Mesothelial cell of epicardium (in vitro differentiated cells): ENCODE measurements at regions not wholly inside any gene's neighbourhood (a gene's known extent, or its start where the extent isn't known, plus 50 kb on each side); places are given as distances from the start of the nearest gene placed in this dataset.

Experiments
- DNase-seq, 2 experiments: peaks; one replicate each; pipeline ENCODE4 v3.0.0; 2021; ENCODE audit warnings: low spot score in 2 of 2; ENCODE audit not compliant: unreplicated experiment in 2 of 2
- H3K27ac Mint-ChIP-seq: 2 replicates; pipeline ENCODE4 v1.8.0; 2021; ENCODE audit warnings: mixed read lengths
- H3K27me3 Mint-ChIP-seq: 2 replicates; pipeline ENCODE4 v1.8.0; 2021; ENCODE audit warnings: low read depth, mixed read lengths
- H3K36me3 Mint-ChIP-seq: 2 replicates; pipeline ENCODE4 v1.8.0; 2021; ENCODE audit warnings: mixed read lengths
- H3K4me1 Mint-ChIP-seq: 2 replicates; pipeline ENCODE4 v1.8.0; 2021; ENCODE audit warnings: mixed read lengths
- H3K4me3 Mint-ChIP-seq: 2 replicates; pipeline ENCODE4 v1.8.0; 2021; ENCODE audit warnings: mild to moderate bottlenecking, moderate library complexity, mixed read lengths
- H3K9me3 Mint-ChIP-seq: 2 replicates; pipeline ENCODE4 v1.8.0; 2021; ENCODE audit warnings: mixed read lengths
- CTCF ChIP-seq: fragments of 200-600 bp; sonication (generic); IDR thresholded peaks from one replicate; pipeline ENCODE4 v1.5.0; 2021; ENCODE audit warnings: antibody characterized with exemption; ENCODE audit not compliant: unreplicated experiment

GRCh38 chr5:173435447-173435846, 107.2 kb upstream of the STC2 start:
- no peak overlapping the region for H3K27ac Mint-ChIP-seq
- DNase-seq, result no peak
- H3K4me1 Mint-ChIP-seq, result no peaks in the 10 kb centered on the region
- H3K27me3 Mint-ChIP-seq, result peaks cover 38% of the 10 kb centered on the region
- TF ChIP-seq CTCF, result no peak
- H3K36me3 Mint-ChIP-seq, result no peaks in the 10 kb centered on the region
- no peaks in the 10 kb centered on the region for H3K9me3 Mint-ChIP-seq
- no peak overlapping the region for H3K4me3 Mint-ChIP-seq

DNA sequence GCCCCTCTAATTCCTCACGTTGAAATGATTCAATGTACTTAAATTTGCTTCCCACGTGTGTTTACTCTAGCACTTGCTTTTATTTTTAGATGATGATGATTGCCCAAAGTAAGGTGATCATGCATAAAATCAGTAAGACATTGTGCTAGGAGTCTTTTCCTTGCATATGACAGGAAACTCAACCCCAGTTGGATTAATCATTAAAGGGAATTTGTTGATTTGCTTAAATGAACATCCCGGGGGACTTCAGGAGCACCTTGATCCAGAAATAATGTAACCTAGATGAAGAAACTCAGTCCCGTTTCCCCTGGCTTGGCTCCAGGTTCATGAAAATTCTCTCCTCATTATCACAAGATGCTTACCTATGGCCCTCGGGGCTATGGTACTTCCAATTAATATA, 106.1 kb upstream of the STC2 start:
- Mint-ChIP-seq H3K4me1 (no peaks in the 10 kb centered on the region), H3K27ac (no peak overlapping the region), H3K36me3 (no peaks in the 10 kb centered on the region), H3K27me3 (peaks cover 42% of the 10 kb centered on the region), H3K9me3 (no peaks in the 10 kb centered on the region), H3K4me3 (no peak overlapping the region)
- no peak for TF ChIP-seq CTCF
- no peak for DNase-seq

- Mint-ChIP-seq H3K9me3 (no peaks in the 10 kb centered on the region), H3K36me3 (no peaks in the 10 kb centered on the region), H3K27me3 (peaks cover 34% of the 10 kb centered on the region), H3K27ac (no peak overlapping the region), H3K4me3 (no peak overlapping the region), H3K4me1 (no peaks in the 10 kb centered on the region)
- no peak for DNase-seq
- TF ChIP-seq CTCF, result no peak
Observed at GRCh38 chr5:173430394-173430793, 102.2 kb upstream of the STC2 start.

DNA sequence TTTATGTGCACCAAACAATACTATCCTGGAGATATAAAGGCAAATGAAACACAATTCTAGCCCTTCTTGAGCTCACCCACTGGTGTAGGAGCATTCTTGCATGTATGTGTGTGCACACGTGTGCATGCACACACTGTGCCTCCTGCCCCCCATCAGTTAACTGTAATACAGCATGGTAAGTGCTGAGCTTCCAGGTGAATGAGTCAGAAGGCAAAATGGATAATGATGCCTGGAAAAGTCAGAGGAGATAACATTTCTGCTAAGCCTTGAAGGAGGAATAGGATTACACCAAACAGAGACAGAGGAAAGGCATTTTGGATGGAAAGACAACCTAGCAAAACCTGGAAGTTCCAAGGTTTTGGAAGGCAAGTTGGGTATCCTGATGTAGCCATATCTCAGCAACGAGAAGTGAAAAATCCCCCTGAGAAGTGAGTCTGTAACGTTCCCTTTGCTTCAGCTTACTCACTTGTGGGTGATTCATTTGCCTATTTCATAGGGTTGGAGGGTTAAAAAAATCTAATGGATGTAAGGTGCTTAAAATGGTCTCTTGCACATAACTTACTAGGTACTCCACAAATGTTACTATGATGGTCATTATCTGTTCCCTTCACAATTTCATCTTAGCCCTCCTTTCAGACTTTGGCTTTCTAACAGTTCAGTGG, 101.4 kb upstream of the STC2 start:
- Mint-ChIP-seq H3K36me3 (no peaks in the 10 kb centered on the region), H3K9me3 (no peaks in the 10 kb centered on the region), H3K27ac (no peak overlapping the region), H3K4me3 (no peak overlapping the region), H3K27me3 (peaks cover 33% of the 10 kb centered on the region), H3K4me1 (no peaks in the 10 kb centered on the region)
- no peak for DNase-seq
- TF ChIP-seq CTCF, result no peak

DNA sequence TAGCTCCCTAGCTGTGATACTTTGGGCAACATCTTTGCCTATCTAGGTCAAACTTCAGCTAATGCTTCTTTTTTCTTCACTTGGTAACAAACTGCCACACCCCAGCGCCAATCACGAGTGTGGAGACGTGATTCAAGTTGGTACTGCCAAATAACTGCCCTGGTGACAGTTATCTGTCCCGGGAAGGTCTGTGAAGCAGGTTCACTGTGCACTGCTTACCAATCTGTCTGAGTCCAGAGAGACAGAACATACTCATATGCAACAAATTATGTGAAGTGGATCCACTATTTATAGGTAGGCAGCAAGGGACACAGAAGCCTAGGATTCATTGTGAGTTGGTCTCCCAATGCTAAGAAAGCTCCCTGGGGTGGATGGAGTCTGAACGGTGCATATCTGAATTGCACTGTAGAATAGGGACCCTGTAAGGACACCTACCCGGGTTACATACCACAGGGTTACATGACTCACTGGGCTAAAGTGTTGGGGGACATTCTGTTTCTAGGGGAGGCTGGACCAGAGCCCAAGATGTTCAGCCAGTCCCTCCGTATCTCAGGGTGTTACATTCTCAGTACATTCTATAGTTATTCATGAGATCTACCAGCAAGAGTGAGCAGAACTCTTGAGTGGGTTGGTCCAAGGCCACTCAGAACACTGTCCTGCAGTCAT, 95.4 kb upstream of the STC2 start:
- no peak overlapping the region for H3K27ac Mint-ChIP-seq
- peaks cover 6% of the 10 kb centered on the region for H3K27me3 Mint-ChIP-seq
- H3K4me1 Mint-ChIP-seq, result no peaks in the 10 kb centered on the region
- no peak overlapping the region for H3K4me3 Mint-ChIP-seq
- no peak for TF ChIP-seq CTCF
- H3K36me3 Mint-ChIP-seq, result no peaks in the 10 kb centered on the region
- DNase-seq, result peak in 1 of 2 experiments; percentile 11
- H3K9me3 Mint-ChIP-seq, result peaks cover 8% of the 10 kb centered on the region
